ENCODE measurements at regions not wholly inside any gene's neighbourhood (a gene's known extent, or its start where the extent isn't known, plus 50 kb on each side); places are given as distances from the start of the nearest gene placed in this dataset.

DNA sequence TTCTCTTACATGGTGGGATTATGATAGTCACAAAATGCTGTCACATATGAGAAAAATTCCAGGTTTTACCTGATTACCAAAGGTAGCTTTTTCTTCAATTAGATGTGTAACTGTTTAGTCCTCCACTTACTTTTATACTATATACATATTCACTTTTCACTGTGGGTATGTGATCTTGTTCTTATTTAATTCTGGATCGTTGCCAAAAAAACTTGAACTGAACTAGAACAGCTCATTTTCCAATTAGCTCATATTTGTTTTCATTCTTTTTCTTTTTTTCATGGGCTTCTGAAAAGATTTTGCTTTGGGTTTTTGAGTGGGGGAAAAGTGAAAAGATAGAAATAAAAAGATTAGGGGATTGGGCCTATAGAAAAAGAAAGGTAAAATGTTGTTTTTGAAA lies 291.9 kb downstream of the NDFIP2 start:
- TF ChIP-seq GATA2 (IDR thresholded peaks at IDR 0.05; ENCODE audit: low read depth, low read length) = no peak
- TF ChIP-seq GATA3 (IDR thresholded peaks at IDR 0.05; ENCODE audit: low read depth, low read length) = no peak
